ENCODE measurements at regions not wholly inside any gene's neighbourhood (a gene's known extent, or its start where the extent isn't known, plus 50 kb on each side); places are given as distances from the start of the nearest gene placed in this dataset.

- no peak for ATAC-seq
- intact Hi-C loops (cut with DNase I, micrococcal nuclease) = no loop called here
- TF ChIP-seq, protein P1, sequence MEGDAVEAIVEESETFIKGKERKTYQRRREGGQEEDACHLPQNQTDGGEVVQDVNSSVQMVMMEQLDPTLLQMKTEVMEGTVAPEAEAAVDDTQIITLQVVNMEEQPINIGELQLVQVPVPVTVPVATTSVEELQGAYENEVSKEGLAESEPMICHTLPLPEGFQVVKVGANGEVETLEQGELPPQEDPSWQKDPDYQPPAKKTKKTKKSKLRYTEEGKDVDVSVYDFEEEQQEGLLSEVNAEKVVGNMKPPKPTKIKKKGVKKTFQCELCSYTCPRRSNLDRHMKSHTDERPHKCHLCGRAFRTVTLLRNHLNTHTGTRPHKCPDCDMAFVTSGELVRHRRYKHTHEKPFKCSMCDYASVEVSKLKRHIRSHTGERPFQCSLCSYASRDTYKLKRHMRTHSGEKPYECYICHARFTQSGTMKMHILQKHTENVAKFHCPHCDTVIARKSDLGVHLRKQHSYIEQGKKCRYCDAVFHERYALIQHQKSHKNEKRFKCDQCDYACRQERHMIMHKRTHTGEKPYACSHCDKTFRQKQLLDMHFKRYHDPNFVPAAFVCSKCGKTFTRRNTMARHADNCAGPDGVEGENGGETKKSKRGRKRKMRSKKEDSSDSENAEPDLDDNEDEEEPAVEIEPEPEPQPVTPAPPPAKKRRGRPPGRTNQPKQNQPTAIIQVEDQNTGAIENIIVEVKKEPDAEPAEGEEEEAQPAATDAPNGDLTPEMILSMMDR (IDR thresholded peaks at IDR 0.05) = no peak
- H3K36me3 ChIP-seq (ENCODE audit: low read depth) = no peaks in the 10 kb centered on the region
- no peak overlapping the region for H3K4me3 ChIP-seq
- no peak for DNase-seq
- H3K9me3 ChIP-seq = no peaks in the 10 kb centered on the region
- no peaks in the 10 kb centered on the region for H3K4me1 ChIP-seq (ENCODE audit: low read depth)
Measured at GRCh38 chr18:3350021-3350420, 88.1 kb downstream of the MYL12B start.

- intact Hi-C loops (cut with DNase I, micrococcal nuclease) = no loop called here
- TF ChIP-seq, protein P1 (IDR thresholded peaks at IDR 0.05) = no peak
- no peaks in the 10 kb centered on the region for H3K4me1 ChIP-seq (ENCODE audit: low read depth)
- ATAC-seq (no peak), DNase-seq (no peak)
- no peaks in the 10 kb centered on the region for H3K9me3 ChIP-seq
- no peaks in the 10 kb centered on the region for H3K36me3 ChIP-seq (ENCODE audit: low read depth)
- H3K4me3 ChIP-seq = no peak overlapping the region
Measured at GRCh38 chr18:3350566-3351527, 88.9 kb downstream of the MYL12B start.

- intact Hi-C loops (cut with DNase I, micrococcal nuclease) = no loop called here
- ATAC-seq (no peak), DNase-seq (no peak)
- Histone ChIP-seq H3K4me1 (ENCODE audit: low read depth) (no peaks in the 10 kb centered on the region), H3K9me3 (no peaks in the 10 kb centered on the region), H3K36me3 (ENCODE audit: low read depth) (no peaks in the 10 kb centered on the region), H3K4me3 (no peak overlapping the region)
- TF ChIP-seq, protein P1 (IDR thresholded peaks at IDR 0.05) = no peak
Measured at GRCh38 chr18:3354506-3354905, 92.6 kb downstream of the MYL12B start.

DNA sequence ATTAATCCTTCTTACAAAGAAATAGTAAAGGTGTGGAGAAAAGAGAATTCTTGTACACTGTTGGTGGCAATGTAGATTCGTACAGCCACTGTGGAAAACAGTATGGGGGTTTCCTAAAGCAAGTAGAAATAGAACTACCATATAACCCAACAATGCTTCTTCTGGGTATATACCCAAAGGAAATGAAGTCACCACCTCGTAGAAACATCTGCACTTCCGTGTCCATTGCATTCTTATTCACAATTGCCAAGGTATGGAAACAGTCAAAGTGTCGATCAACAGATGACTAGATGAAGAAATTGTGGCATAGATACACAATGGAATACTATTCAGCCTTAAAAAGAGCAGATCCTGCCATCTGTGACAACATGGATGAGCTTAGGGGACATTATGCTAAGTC lies 93.4 kb upstream of the TGIF1 start:
- DNase-seq = no peak
- no peaks in the 10 kb centered on the region for H3K9me3 ChIP-seq
- H3K4me1 ChIP-seq (ENCODE audit: low read depth) = no peaks in the 10 kb centered on the region
- intact Hi-C loops (cut with DNase I, micrococcal nuclease) = no loop called here
- TF ChIP-seq, protein P1 (IDR thresholded peaks at IDR 0.05) = no peak
- no peak overlapping the region for H3K4me3 ChIP-seq
- no peak for ATAC-seq
- H3K36me3 ChIP-seq (ENCODE audit: low read depth) = no peaks in the 10 kb centered on the region

GRCh38 chr18:3357516-3357915 lies 92.5 kb upstream of the TGIF1 start:
- ATAC-seq (no peak), DNase-seq (no peak)
- Histone ChIP-seq H3K4me3 (no peak overlapping the region), H3K36me3 (ENCODE audit: low read depth) (no peaks in the 10 kb centered on the region), H3K9me3 (no peaks in the 10 kb centered on the region), H3K4me1 (ENCODE audit: low read depth) (no peaks in the 10 kb centered on the region)
- intact Hi-C loops (cut with DNase I, micrococcal nuclease) = no loop called here
- TF ChIP-seq, protein P1 (IDR thresholded peaks at IDR 0.05) = no peak

All from mucosa of descending colon (tissue), 3 donors.